GM12878 (cell line): ENCODE measurements at regions not wholly inside any gene's neighbourhood (a gene's known extent, or its start where the extent isn't known, plus 50 kb on each side); places are given as distances from the start of the nearest gene placed in this dataset.

Source experiments
- ATAC-seq: fragments of 200-7000 bp; cut with Tn5 transposase; 3 replicates; pipeline ENCODE4 v1.9.1; 2020; ENCODE audit warnings: mild to moderate bottlenecking, moderate library complexity
- BruUV-seq: library from RNA; stranded (reverse); fragments of 400-500 nt; replicated peaks from 2 replicates; lab custom pipeline; 2021; lab: Mats Ljungman, UMichigan
- CTCF ChIA-PET: fragments of 300-600 bp; sonication (Branson Sonifier 250); formaldehyde crosslinking; extraction: SDS; loops from one replicate; lab custom pipeline; 2021; ENCODE audit warnings: inconsistent platforms; lab: Yijun Ruan, JAX
- POLR2A ChIA-PET: fragments of 350-600 bp; formaldehyde crosslinking; extraction: SDS; loops from one replicate; lab custom pipeline; 2021; ENCODE audit warnings: inconsistent platforms; lab: Charles Lee
- RAD21 ChIA-PET: fragments of 300-600 bp; sonication (Branson Sonifier 250); formaldehyde crosslinking; loops from one replicate; lab custom pipeline; 2023; ENCODE audit warnings: antibody characterized with exemption; ENCODE audit not compliant: unreplicated experiment; lab: Charles Lee
- SMC1A ChIA-PET: fragments of 300-600 bp; sonication (Branson Sonifier 250); formaldehyde crosslinking; loops from one replicate; lab custom pipeline; 2023; ENCODE audit not compliant: unreplicated experiment, uncharacterized antibody; lab: Charles Lee
- DNase-seq: peaks from one replicate; pipeline ENCODE4 v3.0.0-alpha.2; 2011; ENCODE audit warnings: low read depth, low spot score
- FAIRE-seq: peaks from 3 replicates; lab custom pipeline; 2011; peaks lifted over from hg19 to GRCh38; lab: Jason Lieb, UNC
- H2AFZ ChIP-seq: 2 replicates; pipeline ENCODE4 v1.6.0; 2011; ENCODE audit warnings: low read depth, low read length, control low read depth; ENCODE audit not compliant: control insufficient read depth
- H3K27ac ChIP-seq: 2 replicates; pipeline ENCODE4 v1.5.1; 2011; ENCODE audit warnings: control low read depth; ENCODE audit not compliant: control insufficient read depth, insufficient read depth
- H3K27me3 ChIP-seq, 2 experiments: replicated peaks in 1 of 2; 2 replicates each; pipeline versions ENCODE4 v1.6.0 to v1.6.1; 2011; ENCODE audit warnings: low read length in 1 of 2; ENCODE audit not compliant: control insufficient read depth in 2 of 2, insufficient read depth in 2 of 2
- H3K36me3 ChIP-seq, 2 experiments: 2 replicates each; pipeline ENCODE4 v1.5.1; 2011; ENCODE audit warnings: low read length in 1 of 2; ENCODE audit not compliant: control insufficient read depth in 2 of 2, insufficient read depth in 2 of 2
- H3K4me1 ChIP-seq: 2 replicates; pipeline ENCODE4 v1.6.1; 2011; ENCODE audit warnings: mild to moderate bottlenecking, low read length, moderate library complexity, mixed read lengths; ENCODE audit not compliant: control insufficient read depth, insufficient read depth
- H3K4me2 ChIP-seq: 2 replicates; pipeline ENCODE4 v1.6.0; 2011; ENCODE audit warnings: control low read depth; ENCODE audit not compliant: control insufficient read depth, insufficient read depth
- H3K4me3 ChIP-seq: fragments of 200-600 bp; sonication (generic); 2 replicates; pipeline ENCODE4 v1.5.1; 2016
- H3K79me2 ChIP-seq: 2 replicates; pipeline ENCODE4 v1.6.0; 2011; ENCODE audit warnings: low read length; ENCODE audit not compliant: control insufficient read depth, insufficient read depth
- H3K9ac ChIP-seq: 2 replicates; pipeline ENCODE4 v1.8.0; 2011; ENCODE audit warnings: low read length, control low read depth, mixed read lengths; ENCODE audit not compliant: control insufficient read depth, insufficient read depth
- H3K9me3 ChIP-seq: replicated peaks from 3 replicates; pipeline ENCODE4 v1.5.1; 2011; ENCODE audit warnings: mild to moderate bottlenecking, low read length; ENCODE audit not compliant: control insufficient read depth, insufficient read depth
- H4K20me1 ChIP-seq: 2 replicates; pipeline ENCODE4 v1.6.0; 2011; ENCODE audit not compliant: control insufficient read depth, insufficient read depth
- CBFB ChIP-seq: IDR thresholded peaks from 2 replicates; pipeline ENCODE4 v1.6.1; 2016; ENCODE audit warnings: antibody characterized with exemption, low read depth
- E2F8 ChIP-seq: fragments of 450-650 bp; IDR thresholded peaks from 2 replicates; pipeline ENCODE4 v1.6.1; 2018; ENCODE audit warnings: mild to moderate bottlenecking, low read depth, moderate library complexity; ENCODE audit not compliant: partially characterized antibody
- GATAD2B ChIP-seq: fragments of 450-650 bp; conservative IDR thresholded peaks from 2 replicates; pipeline ENCODE4 v1.6.1; 2017; ENCODE audit warnings: low read depth, mild to moderate bottlenecking, moderate library complexity
- IKZF1 ChIP-seq: fragments of 450-650 bp; conservative IDR thresholded peaks from 2 replicates; pipeline ENCODE4 v1.6.1; 2017; ENCODE audit warnings: antibody characterized with exemption, mild to moderate bottlenecking
- RB1 ChIP-seq: fragments of 450-650 bp; formaldehyde crosslinking; IDR thresholded peaks from 2 replicates; pipeline ENCODE4 v1.6.1; 2017; ENCODE audit warnings: mild to moderate bottlenecking, borderline replicate concordance
- SIN3A ChIP-seq: IDR thresholded peaks from 2 replicates; pipeline ENCODE4 v1.6.1; 2012; ENCODE audit warnings: low read depth, low read length, improper control_type of control experiment
- SPI1 ChIP-seq: IDR thresholded peaks from 2 replicates; pipeline ENCODE4 v1.6.1; 2011; ENCODE audit warnings: low read depth, mild to moderate bottlenecking, low read length, moderate library complexity, borderline replicate concordance; ENCODE audit not compliant: insufficient read depth
- TCF7 ChIP-seq: IDR thresholded peaks from 2 replicates; pipeline ENCODE4 v1.6.1; 2014; ENCODE audit warnings: antibody characterized with exemption, borderline replicate concordance
- YBX1 ChIP-seq: fragments of 450-650 bp; IDR thresholded peaks from 2 replicates; pipeline ENCODE4 v1.6.1; 2016; ENCODE audit warnings: antibody characterized with exemption
- ZSCAN29 ChIP-seq: fragments of 450-650 bp; IDR thresholded peaks from 2 replicates; pipeline ENCODE4 v1.6.1; 2017; ENCODE audit warnings: mild to moderate bottlenecking, moderate library complexity
- WGBS: methylation state at CpG from one replicate; pipeline ENCODE4 v1.1.6; 2016; ENCODE audit warnings: low lambda C conversion rate; ENCODE audit not compliant: insufficient replicate concordance, insufficient coverage; ENCODE audit errors: missing lambda C conversion rate; 5-methylcytosine and 5-hydroxymethylcytosine counted together
- in situ Hi-C: fragments of 300-500 bp; cut with MboI; formaldehyde crosslinking; loops from 9 replicates; pipeline ENCODE4 v1.14.3; 2018; ENCODE audit warnings: mixed read lengths
- intact Hi-C: fragments of 100-400 bp; cut with micrococcal nuclease; formaldehyde crosslinking; loops from one replicate; pipeline ENCODE4 v1.14.2; 2022; ENCODE audit not compliant: unreplicated experiment
- TF ChIP-seq, protein P1 (sequence below): IDR thresholded peaks from 2 replicates; pipeline ENCODE4 v1.6.1; 2011; ENCODE audit warnings: borderline replicate concordance, low read depth, mild to moderate bottlenecking, moderate library complexity, low read length; ENCODE audit not compliant: insufficient read depth, poor library complexity, severe bottlenecking

- Histone ChIP-seq H3K9me3 (no peaks in the 10 kb centered on the region), H3K27me3 (no peaks in the 10 kb centered on the region), H3K27ac (no peak overlapping the region), H3K4me3 (no peak overlapping the region), H3K9ac (no peak overlapping the region), H2AFZ (no peak overlapping the region), H3K4me1 (no peaks in the 10 kb centered on the region), H4K20me1 (no peaks in the 10 kb centered on the region), H3K4me2 (no peak overlapping the region), H3K36me3 (no peaks in the 10 kb centered on the region), H3K79me2 (no peaks in the 10 kb centered on the region)
- ChIA-PET CTCF (no interaction called here), SMC1A (no interaction called here), RAD21 (no interaction called here), POLR2A (no interaction called here)
- FAIRE-seq (no peak), DNase-seq (no peak), ATAC-seq (no peak)
- whole genome bisulfite sequencing: 45% methylated on average over 3 of the region's 3 CpGs
- intact Hi-C loops: no loop called here
- no TSS peak for BruUV-seq
- TF ChIP-seq RB1 (no peak), TCF7 (no peak), SIN3A (no peak)
- in situ Hi-C loops: no loop called here
These were observed 582.2 kb downstream of the CENPC start for GRCh38 chr4:66963084-66963483.

DNA sequence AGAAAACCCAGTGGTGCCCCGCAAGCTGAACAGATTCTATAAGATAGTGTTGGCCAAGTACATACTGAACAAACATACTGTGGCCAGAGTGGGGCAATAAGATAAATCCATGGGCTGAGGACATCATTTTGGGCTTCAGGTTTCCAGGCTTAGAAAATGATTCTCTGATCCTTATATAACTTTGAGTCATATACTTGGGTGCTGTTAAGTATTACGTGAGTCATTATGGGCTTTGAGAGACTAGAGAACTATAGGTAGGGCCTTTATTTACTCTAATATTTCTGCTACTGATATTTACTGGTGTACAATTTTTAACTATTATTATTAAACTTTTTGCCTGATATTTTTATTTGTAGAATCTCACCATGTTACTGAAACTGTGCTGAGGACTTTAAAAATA lies 586.1 kb downstream of the CENPC start:
- H3K4me2 ChIP-seq: no peak overlapping the region
- no peaks in the 10 kb centered on the region for H4K20me1 ChIP-seq
- H3K9me3 ChIP-seq: no peaks in the 10 kb centered on the region
- H3K27ac ChIP-seq: no peak overlapping the region
- POLR2A ChIA-PET: no interaction called here
- RAD21 ChIA-PET: no interaction called here
- CTCF ChIA-PET: no interaction called here
- DNase-seq (no peak), ATAC-seq (no peak), FAIRE-seq (no peak)
- no peaks in the 10 kb centered on the region for H3K36me3 ChIP-seq
- 64% methylated on average over 2 of the region's 2 CpGs for WGBS
- no peaks in the 10 kb centered on the region for H3K79me2 ChIP-seq
- no peak overlapping the region for H2AFZ ChIP-seq
- no peak overlapping the region for H3K4me3 ChIP-seq
- H3K9ac ChIP-seq: no peak overlapping the region
- H3K4me1 ChIP-seq: no peaks in the 10 kb centered on the region
- intact Hi-C loops: no loop called here
- in situ Hi-C loops: no loop called here
- no peaks in the 10 kb centered on the region; a peak in 1 of 4 replicates for H3K27me3 ChIP-seq
- SMC1A ChIA-PET: no interaction called here
- no TSS peak for BruUV-seq
- TF ChIP-seq E2F8 (no peak), YBX1 (no peak), SPI1 (no peak), CBFB (no peak), ZSCAN29 (no peak), IKZF1 (no peak), GATAD2B (no peak)
- TF ChIP-seq, protein P1, sequence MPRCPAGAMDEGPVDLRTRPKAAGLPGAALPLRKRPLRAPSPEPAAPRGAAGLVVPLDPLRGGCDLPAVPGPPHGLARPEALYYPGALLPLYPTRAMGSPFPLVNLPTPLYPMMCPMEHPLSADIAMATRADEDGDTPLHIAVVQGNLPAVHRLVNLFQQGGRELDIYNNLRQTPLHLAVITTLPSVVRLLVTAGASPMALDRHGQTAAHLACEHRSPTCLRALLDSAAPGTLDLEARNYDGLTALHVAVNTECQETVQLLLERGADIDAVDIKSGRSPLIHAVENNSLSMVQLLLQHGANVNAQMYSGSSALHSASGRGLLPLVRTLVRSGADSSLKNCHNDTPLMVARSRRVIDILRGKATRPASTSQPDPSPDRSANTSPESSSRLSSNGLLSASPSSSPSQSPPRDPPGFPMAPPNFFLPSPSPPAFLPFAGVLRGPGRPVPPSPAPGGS: no peak
